GM12878 (cell line): ENCODE measurements at regions not wholly inside any gene's neighbourhood (a gene's known extent, or its start where the extent isn't known, plus 50 kb on each side); places are given as distances from the start of the nearest gene placed in this dataset.

ENCODE experiments used
- ATAC-seq: fragments of 200-7000 bp; cut with Tn5 transposase; 3 replicates; pipeline ENCODE4 v1.9.1; 2020; ENCODE audit warnings: mild to moderate bottlenecking, moderate library complexity
- BruUV-seq: library from RNA; stranded (reverse); fragments of 400-500 nt; replicated peaks from 2 replicates; lab custom pipeline; 2021; lab: Mats Ljungman, UMichigan
- CTCF ChIA-PET: fragments of 300-600 bp; sonication (Branson Sonifier 250); formaldehyde crosslinking; extraction: SDS; loops from one replicate; lab custom pipeline; 2021; ENCODE audit warnings: inconsistent platforms; lab: Yijun Ruan, JAX
- POLR2A ChIA-PET: fragments of 350-600 bp; formaldehyde crosslinking; extraction: SDS; loops from one replicate; lab custom pipeline; 2021; ENCODE audit warnings: inconsistent platforms; lab: Charles Lee
- RAD21 ChIA-PET: fragments of 300-600 bp; sonication (Branson Sonifier 250); formaldehyde crosslinking; loops from one replicate; lab custom pipeline; 2023; ENCODE audit warnings: antibody characterized with exemption; ENCODE audit not compliant: unreplicated experiment; lab: Charles Lee
- SMC1A ChIA-PET: fragments of 300-600 bp; sonication (Branson Sonifier 250); formaldehyde crosslinking; loops from one replicate; lab custom pipeline; 2023; ENCODE audit not compliant: unreplicated experiment, uncharacterized antibody; lab: Charles Lee
- DNase-seq: peaks from one replicate; pipeline ENCODE4 v3.0.0-alpha.2; 2011; ENCODE audit warnings: low read depth, low spot score
- FAIRE-seq: peaks from 3 replicates; lab custom pipeline; 2011; peaks lifted over from hg19 to GRCh38; lab: Jason Lieb, UNC
- H2AFZ ChIP-seq: 2 replicates; pipeline ENCODE4 v1.6.0; 2011; ENCODE audit warnings: low read depth, low read length, control low read depth; ENCODE audit not compliant: control insufficient read depth
- H3K27ac ChIP-seq: 2 replicates; pipeline ENCODE4 v1.5.1; 2011; ENCODE audit warnings: control low read depth; ENCODE audit not compliant: control insufficient read depth, insufficient read depth
- H3K27me3 ChIP-seq, 2 experiments: replicated peaks in 1 of 2; 2 replicates each; pipeline versions ENCODE4 v1.6.0 to v1.6.1; 2011; ENCODE audit warnings: low read length in 1 of 2; ENCODE audit not compliant: control insufficient read depth in 2 of 2, insufficient read depth in 2 of 2
- H3K36me3 ChIP-seq, 2 experiments: 2 replicates each; pipeline ENCODE4 v1.5.1; 2011; ENCODE audit warnings: low read length in 1 of 2; ENCODE audit not compliant: control insufficient read depth in 2 of 2, insufficient read depth in 2 of 2
- H3K4me1 ChIP-seq: 2 replicates; pipeline ENCODE4 v1.6.1; 2011; ENCODE audit warnings: mild to moderate bottlenecking, low read length, moderate library complexity, mixed read lengths; ENCODE audit not compliant: control insufficient read depth, insufficient read depth
- H3K4me2 ChIP-seq: 2 replicates; pipeline ENCODE4 v1.6.0; 2011; ENCODE audit warnings: control low read depth; ENCODE audit not compliant: control insufficient read depth, insufficient read depth
- H3K4me3 ChIP-seq: fragments of 200-600 bp; sonication (generic); 2 replicates; pipeline ENCODE4 v1.5.1; 2016
- H3K79me2 ChIP-seq: 2 replicates; pipeline ENCODE4 v1.6.0; 2011; ENCODE audit warnings: low read length; ENCODE audit not compliant: control insufficient read depth, insufficient read depth
- H3K9ac ChIP-seq: 2 replicates; pipeline ENCODE4 v1.8.0; 2011; ENCODE audit warnings: low read length, control low read depth, mixed read lengths; ENCODE audit not compliant: control insufficient read depth, insufficient read depth
- H3K9me3 ChIP-seq: replicated peaks from 3 replicates; pipeline ENCODE4 v1.5.1; 2011; ENCODE audit warnings: mild to moderate bottlenecking, low read length; ENCODE audit not compliant: control insufficient read depth, insufficient read depth
- H4K20me1 ChIP-seq: 2 replicates; pipeline ENCODE4 v1.6.0; 2011; ENCODE audit not compliant: control insufficient read depth, insufficient read depth
- BRCA1 ChIP-seq: IDR thresholded peaks from 2 replicates; pipeline ENCODE4 v1.6.1; 2011; ENCODE audit warnings: low read depth, low read length, improper control_type of control experiment
- CBFB ChIP-seq: IDR thresholded peaks from 2 replicates; pipeline ENCODE4 v1.6.1; 2016; ENCODE audit warnings: antibody characterized with exemption, low read depth
- CBX3 ChIP-seq: fragments of 200-600 bp; sonication (generic); IDR thresholded peaks from 2 replicates; pipeline ENCODE4 v1.6.1; 2016; ENCODE audit warnings: low read depth, borderline replicate concordance
- CEBPB ChIP-seq, 2 experiments: fragments of 150-350 bp in 1 of 2; IDR thresholded peaks; 2 replicates each; pipeline ENCODE4 v1.6.1; 2012 to 2014; ENCODE audit warnings: low read depth in 2 of 2, low read length in 2 of 2, borderline replicate concordance in 1 of 2, inconsistent platforms in 1 of 2
- CHD1 ChIP-seq: IDR thresholded peaks from 2 replicates; pipeline ENCODE4 v1.6.1; 2012; ENCODE audit warnings: low read depth, low read length, improper control_type of control experiment
- EP300 ChIP-seq, 2 experiments: fragments of 150-350 bp in 1 of 2; IDR thresholded peaks; 2 replicates each; pipeline ENCODE4 v1.6.1; 2011 to 2012; ENCODE audit warnings: low read depth in 2 of 2, low read length in 2 of 2, borderline replicate concordance in 1 of 2, improper control_type of control experiment in 1 of 2, inconsistent platforms in 1 of 2; ENCODE audit not compliant: control insufficient read depth in 1 of 2
- HDAC2 ChIP-seq: fragments of 200-600 bp; sonication (generic); IDR thresholded peaks from 2 replicates; pipeline ENCODE4 v1.6.1; 2017
- IKZF1 ChIP-seq: fragments of 450-650 bp; conservative IDR thresholded peaks from 2 replicates; pipeline ENCODE4 v1.6.1; 2017; ENCODE audit warnings: antibody characterized with exemption, mild to moderate bottlenecking
- KLF5 ChIP-seq: fragments of 450-650 bp; IDR thresholded peaks from 2 replicates; pipeline ENCODE4 v1.6.1; 2014; ENCODE audit warnings: mild to moderate bottlenecking; ENCODE audit not compliant: partially characterized antibody
- MTA3 ChIP-seq: IDR thresholded peaks from 2 replicates; pipeline ENCODE4 v1.6.1; 2012; ENCODE audit warnings: low read length, inconsistent platforms, borderline replicate concordance
- NFXL1 ChIP-seq: fragments of 450-650 bp; IDR thresholded peaks from 2 replicates; pipeline ENCODE4 v1.6.1; 2017; ENCODE audit warnings: antibody characterized with exemption, mild to moderate bottlenecking, borderline replicate concordance
- PAX8 ChIP-seq: fragments of 450-650 bp; IDR thresholded peaks from 2 replicates; pipeline ENCODE4 v1.6.1; 2017; ENCODE audit warnings: mild to moderate bottlenecking, moderate library complexity
- PML ChIP-seq: IDR thresholded peaks from 2 replicates; pipeline ENCODE4 v1.6.1; 2012; ENCODE audit warnings: low read length, inconsistent platforms
- RB1 ChIP-seq: fragments of 450-650 bp; formaldehyde crosslinking; IDR thresholded peaks from 2 replicates; pipeline ENCODE4 v1.6.1; 2017; ENCODE audit warnings: mild to moderate bottlenecking, borderline replicate concordance
- TAF1 ChIP-seq: IDR thresholded peaks from 2 replicates; pipeline ENCODE4 v1.6.1; 2011; ENCODE audit warnings: mild to moderate bottlenecking, low read depth, low read length, borderline replicate concordance
- TCF12 ChIP-seq: IDR thresholded peaks from 2 replicates; pipeline ENCODE4 v1.6.1; 2011; ENCODE audit warnings: low read depth, mild to moderate bottlenecking, low read length
- ZNF24 ChIP-seq: fragments of 450-650 bp; IDR thresholded peaks from 2 replicates; pipeline ENCODE4 v1.6.1; 2017; ENCODE audit warnings: antibody characterized with exemption, mild to moderate bottlenecking
- WGBS: methylation state at CpG from one replicate; pipeline ENCODE4 v1.1.6; 2016; ENCODE audit warnings: low lambda C conversion rate; ENCODE audit not compliant: insufficient replicate concordance, insufficient coverage; ENCODE audit errors: missing lambda C conversion rate; 5-methylcytosine and 5-hydroxymethylcytosine counted together
- in situ Hi-C: fragments of 300-500 bp; cut with MboI; formaldehyde crosslinking; loops from 9 replicates; pipeline ENCODE4 v1.14.3; 2018; ENCODE audit warnings: mixed read lengths
- intact Hi-C: fragments of 100-400 bp; cut with micrococcal nuclease; formaldehyde crosslinking; loops from one replicate; pipeline ENCODE4 v1.14.2; 2022; ENCODE audit not compliant: unreplicated experiment
- TF ChIP-seq, protein P1 (sequence below): fragments of 450-650 bp; IDR thresholded peaks from 2 replicates; pipeline ENCODE4 v1.6.1; 2016; ENCODE audit warnings: mild to moderate bottlenecking
- TF ChIP-seq, protein P2 (sequence below): fragments of 450-650 bp; IDR thresholded peaks from 2 replicates; pipeline ENCODE4 v1.6.1; 2018; ENCODE audit warnings: mild to moderate bottlenecking, low read depth, moderate library complexity; ENCODE audit not compliant: partially characterized antibody

DNA sequence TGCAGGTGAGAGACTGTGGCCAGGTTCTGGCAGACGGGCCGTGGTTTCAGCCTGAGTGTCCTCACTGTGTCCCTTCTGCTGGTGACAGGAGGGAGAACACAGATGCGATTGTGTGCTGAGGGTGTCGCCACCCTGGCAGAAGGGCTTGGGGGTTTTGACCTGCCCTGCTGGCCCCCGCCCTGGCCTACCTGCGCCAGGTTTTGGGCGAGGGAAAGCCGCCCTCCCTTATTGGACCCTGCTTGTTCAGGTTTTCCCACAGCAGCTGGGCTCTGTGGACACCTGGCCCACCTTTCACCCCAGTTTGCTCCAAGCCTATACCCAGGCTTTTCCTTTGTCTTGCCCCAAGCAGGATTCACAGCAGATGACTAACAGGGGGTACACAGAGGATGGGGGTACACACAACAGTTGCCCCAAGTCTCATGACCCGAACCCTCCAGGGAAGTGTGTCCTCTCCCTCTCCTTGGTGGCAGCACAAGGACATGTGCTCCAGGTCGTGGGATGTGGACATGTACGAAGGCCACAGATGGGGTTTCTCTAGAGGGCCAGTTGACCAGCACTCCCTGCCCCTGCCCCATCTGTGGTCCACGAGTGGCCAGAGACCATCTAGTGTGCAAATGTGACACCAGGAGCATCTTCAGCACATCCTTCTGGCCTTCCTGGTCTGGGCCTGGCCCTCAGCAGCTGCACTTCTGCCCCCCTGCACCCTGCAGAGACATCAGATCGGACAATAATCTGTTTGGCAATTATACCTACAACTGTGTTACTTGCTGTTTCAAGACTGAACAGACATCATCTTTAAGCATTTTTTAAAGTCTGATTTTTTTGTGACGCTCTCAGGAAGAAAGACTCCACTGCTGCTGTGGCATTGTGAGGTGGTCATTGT lies 265.8 kb upstream of the IRX4 start:
- H3K27ac ChIP-seq, result no peak overlapping the region
- no peaks in the 10 kb centered on the region; the same call in 2 of the 3 replicates for H3K9me3 ChIP-seq
- WGBS, result 22% methylated on average over 14 of the region's 14 CpGs
- no peaks in the 10 kb centered on the region for H4K20me1 ChIP-seq
- no peak overlapping the region for H3K9ac ChIP-seq
- intact Hi-C loops (no loop called here), in situ Hi-C loops (no loop called here)
- RAD21 ChIA-PET, result no interaction called here
- SMC1A ChIA-PET, result no interaction called here
- no TSS peak for BruUV-seq
- no peak overlapping the region for H3K4me2 ChIP-seq
- CTCF ChIA-PET, result interaction anchor here (0.9 kb wide), 1 partner anchor 9 kb away, joined by 3 read pairs; no protein-coding TSS in a partner anchor
- POLR2A ChIA-PET, result no interaction called here
- no peaks in the 10 kb centered on the region for H3K36me3 ChIP-seq
- ATAC-seq, result peak; percentile 18; the same call in 2 of the 3 replicates
- H3K4me3 ChIP-seq, result no peak overlapping the region
- H2AFZ ChIP-seq, result no peak overlapping the region
- no peaks in the 10 kb centered on the region for H3K27me3 ChIP-seq
- no peak for DNase-seq
- no peaks in the 10 kb centered on the region for H3K4me1 ChIP-seq
- no peaks in the 10 kb centered on the region for H3K79me2 ChIP-seq
- FAIRE-seq, result no peak
- TF ChIP-seq CHD1, result no peak
- TF ChIP-seq KLF5, result no peak
- no peak for TF ChIP-seq ZNF24
- TF ChIP-seq IKZF1, result no peak
- no peak for TF ChIP-seq CBFB
- TF ChIP-seq EP300 (IDR thresholded peaks at IDR 0.05; ENCODE audit: borderline replicate concordance in 1 of 2, control insufficient read depth in 1 of 2, low read depth in 2 of 2, low read length in 2 of 2), result no peak
- no peak for TF ChIP-seq MTA3
- TF ChIP-seq BRCA1, result no peak
- TF ChIP-seq HDAC2, result no peak
- TF ChIP-seq CEBPB (IDR thresholded peaks at IDR 0.05; ENCODE audit: borderline replicate concordance in 1 of 2, low read depth in 2 of 2, low read length in 2 of 2), result no peak
- no peak for TF ChIP-seq PAX8
- TF ChIP-seq, protein P1, sequence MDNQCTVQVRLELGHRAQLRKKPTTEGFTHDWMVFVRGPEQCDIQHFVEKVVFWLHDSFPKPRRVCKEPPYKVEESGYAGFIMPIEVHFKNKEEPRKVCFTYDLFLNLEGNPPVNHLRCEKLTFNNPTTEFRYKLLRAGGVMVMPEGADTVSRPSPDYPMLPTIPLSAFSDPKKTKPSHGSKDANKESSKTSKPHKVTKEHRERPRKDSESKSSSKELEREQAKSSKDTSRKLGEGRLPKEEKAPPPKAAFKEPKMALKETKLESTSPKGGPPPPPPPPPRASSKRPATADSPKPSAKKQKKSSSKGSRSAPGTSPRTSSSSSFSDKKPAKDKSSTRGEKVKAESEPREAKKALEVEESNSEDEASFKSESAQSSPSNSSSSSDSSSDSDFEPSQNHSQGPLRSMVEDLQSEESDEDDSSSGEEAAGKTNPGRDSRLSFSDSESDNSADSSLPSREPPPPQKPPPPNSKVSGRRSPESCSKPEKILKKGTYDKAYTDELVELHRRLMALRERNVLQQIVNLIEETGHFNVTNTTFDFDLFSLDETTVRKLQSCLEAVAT, result no peak
- TF ChIP-seq CBX3, result no peak
- TF ChIP-seq, protein P2, sequence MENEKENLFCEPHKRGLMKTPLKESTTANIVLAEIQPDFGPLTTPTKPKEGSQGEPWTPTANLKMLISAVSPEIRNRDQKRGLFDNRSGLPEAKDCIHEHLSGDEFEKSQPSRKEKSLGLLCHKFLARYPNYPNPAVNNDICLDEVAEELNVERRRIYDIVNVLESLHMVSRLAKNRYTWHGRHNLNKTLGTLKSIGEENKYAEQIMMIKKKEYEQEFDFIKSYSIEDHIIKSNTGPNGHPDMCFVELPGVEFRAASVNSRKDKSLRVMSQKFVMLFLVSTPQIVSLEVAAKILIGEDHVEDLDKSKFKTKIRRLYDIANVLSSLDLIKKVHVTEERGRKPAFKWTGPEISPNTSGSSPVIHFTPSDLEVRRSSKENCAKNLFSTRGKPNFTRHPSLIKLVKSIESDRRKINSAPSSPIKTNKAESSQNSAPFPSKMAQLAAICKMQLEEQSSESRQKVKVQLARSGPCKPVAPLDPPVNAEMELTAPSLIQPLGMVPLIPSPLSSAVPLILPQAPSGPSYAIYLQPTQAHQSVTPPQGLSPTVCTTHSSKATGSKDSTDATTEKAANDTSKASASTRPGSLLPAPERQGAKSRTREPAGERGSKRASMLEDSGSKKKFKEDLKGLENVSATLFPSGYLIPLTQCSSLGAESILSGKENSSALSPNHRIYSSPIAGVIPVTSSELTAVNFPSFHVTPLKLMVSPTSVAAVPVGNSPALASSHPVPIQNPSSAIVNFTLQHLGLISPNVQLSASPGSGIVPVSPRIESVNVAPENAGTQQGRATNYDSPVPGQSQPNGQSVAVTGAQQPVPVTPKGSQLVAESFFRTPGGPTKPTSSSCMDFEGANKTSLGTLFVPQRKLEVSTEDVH, result no peak
- TF ChIP-seq TCF12, result no peak
- TF ChIP-seq RB1, result no peak
- TF ChIP-seq NFXL1, result no peak
- no peak for TF ChIP-seq TAF1
- no peak for TF ChIP-seq PML
